WTC11 (cell line): ENCODE measurements at regions not wholly inside any gene's neighbourhood (a gene's known extent, or its start where the extent isn't known, plus 50 kb on each side); places are given as distances from the start of the nearest gene placed in this dataset.

ENCODE experiments used
- ATAC-seq: fragments of 200-7000 bp; cut with Tn5 transposase; 2 replicates; pipeline ENCODE4 v1.10.0; 2021; ENCODE audit warnings: mild to moderate bottlenecking, moderate library complexity
- CTCF ChIA-PET: fragments of 300-600 bp; sonication (Branson Sonifier 250); formaldehyde crosslinking; loops from one replicate; lab custom pipeline; 2021; ENCODE audit warnings: antibody characterized with exemption; lab: Charles Lee
- POLR2A ChIA-PET: fragments of 350-600 bp; sonication (Branson Sonifier 250); formaldehyde crosslinking; loops from one replicate; lab custom pipeline; 2021; ENCODE audit warnings: antibody characterized with exemption; lab: Charles Lee
- DNase-seq: peaks from one replicate; pipeline ENCODE4 v3.0.0; 2021; ENCODE audit warnings: low spot score
- H3K27ac Mint-ChIP-seq: 2 replicates; pipeline ENCODE4 v1.8.0; 2021; ENCODE audit warnings: mixed read lengths
- H3K27me3 Mint-ChIP-seq: 2 replicates; pipeline ENCODE4 v1.8.0; 2021; ENCODE audit warnings: low read depth, mild to moderate bottlenecking, moderate library complexity, mixed read lengths
- H3K36me3 Mint-ChIP-seq: 2 replicates; pipeline ENCODE4 v1.8.0; 2021; ENCODE audit warnings: mixed read lengths
- H3K4me1 Mint-ChIP-seq: 2 replicates; pipeline ENCODE4 v1.8.0; 2022; ENCODE audit warnings: mixed read lengths
- H3K4me3 Mint-ChIP-seq: 2 replicates; pipeline ENCODE4 v1.8.0; 2021; ENCODE audit warnings: mild to moderate bottlenecking, moderate library complexity, mixed read lengths
- H3K9me3 Mint-ChIP-seq: 2 replicates; pipeline ENCODE4 v1.8.0; 2021; ENCODE audit warnings: mixed read lengths
- CBFB ChIP-seq: sonication (generic); formaldehyde crosslinking; IDR thresholded peaks from 2 replicates; pipeline ENCODE4 v1.8.1; 2022; ENCODE audit warnings: mild to moderate bottlenecking, low read depth, missing genetic modification reagents
- ETV6 ChIP-seq: sonication (generic); formaldehyde crosslinking; IDR thresholded peaks from 2 replicates; pipeline ENCODE4 v1.8.1; 2022; ENCODE audit warnings: mild to moderate bottlenecking, missing genetic modification reagents
- FOXJ3 ChIP-seq: sonication (generic); formaldehyde crosslinking; IDR thresholded peaks from 2 replicates; pipeline ENCODE4 v1.9.0; 2021; ENCODE audit warnings: missing genetic modification reagents, mild to moderate bottlenecking, borderline replicate concordance
- FOXK1 ChIP-seq: sonication (generic); formaldehyde crosslinking; IDR thresholded peaks from 2 replicates; pipeline ENCODE4 v1.8.0; 2022; ENCODE audit warnings: mild to moderate bottlenecking, moderate library complexity, missing genetic modification reagents
- GABPB1 ChIP-seq: sonication (generic); formaldehyde crosslinking; IDR thresholded peaks from 2 replicates; pipeline ENCODE4 v1.8.1; 2023; ENCODE audit warnings: mild to moderate bottlenecking, missing genetic modification reagents
- JAZF1 ChIP-seq: fragments of 250-450 bp; sonication (Bioruptor Pico); IDR thresholded peaks from 2 replicates; pipeline ENCODE4 v1.9.0; 2021; ENCODE audit warnings: moderate library complexity, mild to moderate bottlenecking, inconsistent platforms
- MXD4 ChIP-seq: fragments of 250-450 bp; sonication (Bioruptor Pico); IDR thresholded peaks from 2 replicates; pipeline ENCODE4 v1.8.0; 2021; ENCODE audit warnings: mild to moderate bottlenecking, moderate library complexity, borderline replicate concordance
- SMAD4 ChIP-seq: sonication (generic); formaldehyde crosslinking; IDR thresholded peaks from 2 replicates; pipeline ENCODE4 v1.8.0; 2022; ENCODE audit warnings: mild to moderate bottlenecking, missing genetic modification reagents
- TCF7 ChIP-seq: sonication (generic); formaldehyde crosslinking; IDR thresholded peaks from 2 replicates; pipeline ENCODE4 v1.8.0; 2022; ENCODE audit warnings: mild to moderate bottlenecking, low read depth, missing genetic modification reagents, moderate library complexity
- TEAD4 ChIP-seq: sonication (generic); formaldehyde crosslinking; IDR thresholded peaks from 2 replicates; pipeline ENCODE4 v1.8.0; 2022; ENCODE audit warnings: mild to moderate bottlenecking, missing genetic modification reagents
- ZNF396 ChIP-seq: fragments of 250-450 bp; sonication (Bioruptor Pico); IDR thresholded peaks from 2 replicates; pipeline ENCODE4 v1.8.0; 2021; ENCODE audit warnings: mild to moderate bottlenecking, moderate library complexity, borderline replicate concordance
- TF ChIP-seq, protein P1 (sequence below): fragments of 250-450 bp; sonication (Bioruptor Pico); IDR thresholded peaks from 2 replicates; pipeline ENCODE4 v1.8.0; 2021; ENCODE audit warnings: mild to moderate bottlenecking
- TF ChIP-seq, protein P2 (sequence below): sonication (generic); formaldehyde crosslinking; IDR thresholded peaks from 2 replicates; pipeline ENCODE4 v1.8.0; 2023; ENCODE audit warnings: missing genetic modification reagents, mild to moderate bottlenecking, borderline replicate concordance
- TF ChIP-seq, protein P3 (sequence below): sonication (generic); formaldehyde crosslinking; IDR thresholded peaks from 2 replicates; pipeline ENCODE4 v1.8.1; 2023; ENCODE audit warnings: mild to moderate bottlenecking, missing genetic modification reagents, borderline replicate concordance
- TF ChIP-seq, protein P4 (sequence below): sonication (generic); formaldehyde crosslinking; IDR thresholded peaks from 2 replicates; pipeline ENCODE4 v1.8.1; 2022; ENCODE audit warnings: low read depth, missing genetic modification reagents, borderline replicate concordance
- TF ChIP-seq, protein P5 (sequence below): sonication (generic); formaldehyde crosslinking; IDR thresholded peaks from 2 replicates; pipeline ENCODE4 v1.8.0; 2023; ENCODE audit warnings: missing genetic modification reagents
- TF ChIP-seq, protein P6 (sequence below): fragments of 250-450 bp; sonication (Bioruptor Pico); IDR thresholded peaks from 2 replicates; pipeline ENCODE4 v1.9.0; 2021; ENCODE audit warnings: mild to moderate bottlenecking, borderline replicate concordance

DNA sequence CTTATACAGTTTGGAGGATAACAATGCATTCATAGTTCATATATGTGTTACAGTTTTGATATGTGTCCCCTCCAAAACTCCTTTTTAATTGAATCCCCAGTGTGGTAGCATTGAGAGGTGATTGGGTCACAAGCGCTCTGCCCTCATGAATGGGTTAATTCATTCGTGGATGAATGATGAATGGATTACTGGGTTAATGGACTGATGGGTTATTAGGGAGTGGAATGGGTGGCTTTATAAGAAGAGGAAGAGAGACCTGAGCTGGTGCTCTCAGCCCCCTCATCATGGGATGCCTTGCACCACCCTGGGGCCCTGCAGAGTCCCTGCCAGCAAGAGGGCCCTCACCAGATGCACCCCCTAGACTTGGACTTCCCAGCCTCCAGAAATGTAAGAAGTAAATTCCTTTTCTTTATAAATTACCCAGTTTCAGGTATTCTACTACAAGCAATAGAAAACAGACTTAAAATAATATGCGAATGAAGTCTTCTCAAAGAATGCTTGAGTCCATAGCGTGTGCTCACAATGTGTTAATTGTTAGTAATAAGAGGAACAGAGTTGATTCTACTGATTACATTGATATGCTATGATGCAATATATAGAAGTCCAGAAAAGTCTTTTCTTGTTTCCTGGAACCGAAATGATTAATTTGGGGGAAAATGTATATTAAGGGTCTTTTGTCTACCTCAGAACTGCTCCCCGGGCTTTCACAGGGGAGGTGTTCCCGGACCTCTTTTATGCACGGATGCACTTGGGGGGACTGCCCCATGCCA lies 190.2 kb downstream of the ERCC6L2 start:
- CTCF ChIA-PET = interaction anchor here (1.2 kb wide), 1 partner anchor 152 kb away, joined by 3 read pairs; no protein-coding TSS in a partner anchor
- Mint-ChIP-seq H3K4me3 (no peak overlapping the region), H3K4me1 (peaks cover 3% of the 10 kb centered on the region; the same call in 1 of the 2 replicates), H3K27me3 (no peaks in the 10 kb centered on the region), H3K36me3 (no peaks in the 10 kb centered on the region), H3K27ac (no peak overlapping the region), H3K9me3 (no peaks in the 10 kb centered on the region)
- TF ChIP-seq ZNF396 (no peak), CBFB (CRISPR knock-in tag) (no peak), GABPB1 (CRISPR knock-in tag) (no peak), SMAD4 (CRISPR knock-in tag) (no peak), ETV6 (no peak), MXD4 (CRISPR knock-in tag) (no peak), TEAD4 (CRISPR knock-in tag) (no peak)
- TF ChIP-seq, protein P1, sequence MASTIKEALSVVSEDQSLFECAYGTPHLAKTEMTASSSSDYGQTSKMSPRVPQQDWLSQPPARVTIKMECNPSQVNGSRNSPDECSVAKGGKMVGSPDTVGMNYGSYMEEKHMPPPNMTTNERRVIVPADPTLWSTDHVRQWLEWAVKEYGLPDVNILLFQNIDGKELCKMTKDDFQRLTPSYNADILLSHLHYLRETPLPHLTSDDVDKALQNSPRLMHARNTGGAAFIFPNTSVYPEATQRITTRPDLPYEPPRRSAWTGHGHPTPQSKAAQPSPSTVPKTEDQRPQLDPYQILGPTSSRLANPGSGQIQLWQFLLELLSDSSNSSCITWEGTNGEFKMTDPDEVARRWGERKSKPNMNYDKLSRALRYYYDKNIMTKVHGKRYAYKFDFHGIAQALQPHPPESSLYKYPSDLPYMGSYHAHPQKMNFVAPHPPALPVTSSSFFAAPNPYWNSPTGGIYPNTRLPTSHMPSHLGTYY (CRISPR knock-in tag) = no peak
- POLR2A ChIA-PET = no interaction called here
- no peak for DNase-seq
- no peak for ATAC-seq

DNA sequence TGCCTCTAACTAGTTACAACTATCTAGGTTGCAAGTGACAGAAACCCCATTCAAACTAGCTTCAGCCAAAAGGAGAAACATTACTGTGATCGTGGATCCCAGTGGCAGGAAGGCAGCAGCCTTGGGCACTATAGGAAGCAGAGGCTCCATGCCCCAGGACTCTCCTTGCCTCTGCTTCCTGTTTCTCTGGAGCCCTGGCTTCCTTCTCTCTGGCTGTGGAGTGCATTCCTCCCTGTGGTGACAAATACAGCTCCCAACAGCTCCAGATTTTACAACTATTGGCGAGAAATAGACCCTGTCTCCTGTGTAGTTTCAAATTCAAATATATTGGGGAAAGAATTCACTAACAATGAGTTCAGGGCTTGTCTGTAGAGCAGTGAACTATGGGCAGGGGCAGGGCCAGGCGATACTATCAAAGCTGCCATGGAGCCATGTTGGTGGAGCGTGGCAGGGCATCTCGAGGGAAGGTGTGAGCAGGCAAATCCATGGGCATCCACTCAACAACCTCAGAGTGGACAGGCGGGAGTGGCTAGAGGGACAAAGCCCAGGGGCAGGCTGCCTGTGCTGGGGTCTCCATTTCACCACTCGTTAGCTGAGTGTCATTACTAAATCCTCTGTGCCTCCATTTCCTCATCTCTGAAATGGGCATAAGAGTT lies 189.5 kb downstream of the ERCC6L2 start:
- DNase-seq (no peak), ATAC-seq (no peak)
- H3K27ac Mint-ChIP-seq = no peak overlapping the region
- H3K27me3 Mint-ChIP-seq = no peaks in the 10 kb centered on the region
- H3K4me3 Mint-ChIP-seq = no peak overlapping the region
- CTCF ChIA-PET = interaction anchor here (0.6 to 1.2 kb wide), 2 partner anchors 153 to 255 kb away, joined by 3 read pairs; no protein-coding TSS in a partner anchor
- POLR2A ChIA-PET = no interaction called here
- H3K4me1 Mint-ChIP-seq = peaks cover 3% of the 10 kb centered on the region; the same call in 1 of the 2 replicates
- no peaks in the 10 kb centered on the region for H3K9me3 Mint-ChIP-seq
- no peaks in the 10 kb centered on the region for H3K36me3 Mint-ChIP-seq
- TF ChIP-seq FOXK1 (CRISPR knock-in tag) (no peak), FOXJ3 (CRISPR knock-in tag) (no peak), JAZF1 (CRISPR knock-in tag) (no peak), TCF7 (CRISPR knock-in tag) (no peak)
- TF ChIP-seq, protein P2, sequence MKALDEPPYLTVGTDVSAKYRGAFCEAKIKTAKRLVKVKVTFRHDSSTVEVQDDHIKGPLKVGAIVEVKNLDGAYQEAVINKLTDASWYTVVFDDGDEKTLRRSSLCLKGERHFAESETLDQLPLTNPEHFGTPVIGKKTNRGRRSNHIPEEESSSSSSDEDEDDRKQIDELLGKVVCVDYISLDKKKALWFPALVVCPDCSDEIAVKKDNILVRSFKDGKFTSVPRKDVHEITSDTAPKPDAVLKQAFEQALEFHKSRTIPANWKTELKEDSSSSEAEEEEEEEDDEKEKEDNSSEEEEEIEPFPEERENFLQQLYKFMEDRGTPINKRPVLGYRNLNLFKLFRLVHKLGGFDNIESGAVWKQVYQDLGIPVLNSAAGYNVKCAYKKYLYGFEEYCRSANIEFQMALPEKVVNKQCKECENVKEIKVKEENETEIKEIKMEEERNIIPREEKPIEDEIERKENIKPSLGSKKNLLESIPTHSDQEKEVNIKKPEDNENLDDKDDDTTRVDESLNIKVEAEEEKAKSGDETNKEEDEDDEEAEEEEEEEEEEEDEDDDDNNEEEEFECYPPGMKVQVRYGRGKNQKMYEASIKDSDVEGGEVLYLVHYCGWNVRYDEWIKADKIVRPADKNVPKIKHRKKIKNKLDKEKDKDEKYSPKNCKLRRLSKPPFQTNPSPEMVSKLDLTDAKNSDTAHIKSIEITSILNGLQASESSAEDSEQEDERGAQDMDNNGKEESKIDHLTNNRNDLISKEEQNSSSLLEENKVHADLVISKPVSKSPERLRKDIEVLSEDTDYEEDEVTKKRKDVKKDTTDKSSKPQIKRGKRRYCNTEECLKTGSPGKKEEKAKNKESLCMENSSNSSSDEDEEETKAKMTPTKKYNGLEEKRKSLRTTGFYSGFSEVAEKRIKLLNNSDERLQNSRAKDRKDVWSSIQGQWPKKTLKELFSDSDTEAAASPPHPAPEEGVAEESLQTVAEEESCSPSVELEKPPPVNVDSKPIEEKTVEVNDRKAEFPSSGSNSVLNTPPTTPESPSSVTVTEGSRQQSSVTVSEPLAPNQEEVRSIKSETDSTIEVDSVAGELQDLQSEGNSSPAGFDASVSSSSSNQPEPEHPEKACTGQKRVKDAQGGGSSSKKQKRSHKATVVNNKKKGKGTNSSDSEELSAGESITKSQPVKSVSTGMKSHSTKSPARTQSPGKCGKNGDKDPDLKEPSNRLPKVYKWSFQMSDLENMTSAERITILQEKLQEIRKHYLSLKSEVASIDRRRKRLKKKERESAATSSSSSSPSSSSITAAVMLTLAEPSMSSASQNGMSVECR (CRISPR knock-in tag) = no peak
- TF ChIP-seq, protein P3, sequence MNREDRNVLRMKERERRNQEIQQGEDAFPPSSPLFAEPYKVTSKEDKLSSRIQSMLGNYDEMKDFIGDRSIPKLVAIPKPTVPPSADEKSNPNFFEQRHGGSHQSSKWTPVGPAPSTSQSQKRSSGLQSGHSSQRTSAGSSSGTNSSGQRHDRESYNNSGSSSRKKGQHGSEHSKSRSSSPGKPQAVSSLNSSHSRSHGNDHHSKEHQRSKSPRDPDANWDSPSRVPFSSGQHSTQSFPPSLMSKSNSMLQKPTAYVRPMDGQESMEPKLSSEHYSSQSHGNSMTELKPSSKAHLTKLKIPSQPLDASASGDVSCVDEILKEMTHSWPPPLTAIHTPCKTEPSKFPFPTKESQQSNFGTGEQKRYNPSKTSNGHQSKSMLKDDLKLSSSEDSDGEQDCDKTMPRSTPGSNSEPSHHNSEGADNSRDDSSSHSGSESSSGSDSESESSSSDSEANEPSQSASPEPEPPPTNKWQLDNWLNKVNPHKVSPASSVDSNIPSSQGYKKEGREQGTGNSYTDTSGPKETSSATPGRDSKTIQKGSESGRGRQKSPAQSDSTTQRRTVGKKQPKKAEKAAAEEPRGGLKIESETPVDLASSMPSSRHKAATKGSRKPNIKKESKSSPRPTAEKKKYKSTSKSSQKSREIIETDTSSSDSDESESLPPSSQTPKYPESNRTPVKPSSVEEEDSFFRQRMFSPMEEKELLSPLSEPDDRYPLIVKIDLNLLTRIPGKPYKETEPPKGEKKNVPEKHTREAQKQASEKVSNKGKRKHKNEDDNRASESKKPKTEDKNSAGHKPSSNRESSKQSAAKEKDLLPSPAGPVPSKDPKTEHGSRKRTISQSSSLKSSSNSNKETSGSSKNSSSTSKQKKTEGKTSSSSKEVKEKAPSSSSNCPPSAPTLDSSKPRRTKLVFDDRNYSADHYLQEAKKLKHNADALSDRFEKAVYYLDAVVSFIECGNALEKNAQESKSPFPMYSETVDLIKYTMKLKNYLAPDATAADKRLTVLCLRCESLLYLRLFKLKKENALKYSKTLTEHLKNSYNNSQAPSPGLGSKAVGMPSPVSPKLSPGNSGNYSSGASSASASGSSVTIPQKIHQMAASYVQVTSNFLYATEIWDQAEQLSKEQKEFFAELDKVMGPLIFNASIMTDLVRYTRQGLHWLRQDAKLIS = no peak
- TF ChIP-seq, protein P4, sequence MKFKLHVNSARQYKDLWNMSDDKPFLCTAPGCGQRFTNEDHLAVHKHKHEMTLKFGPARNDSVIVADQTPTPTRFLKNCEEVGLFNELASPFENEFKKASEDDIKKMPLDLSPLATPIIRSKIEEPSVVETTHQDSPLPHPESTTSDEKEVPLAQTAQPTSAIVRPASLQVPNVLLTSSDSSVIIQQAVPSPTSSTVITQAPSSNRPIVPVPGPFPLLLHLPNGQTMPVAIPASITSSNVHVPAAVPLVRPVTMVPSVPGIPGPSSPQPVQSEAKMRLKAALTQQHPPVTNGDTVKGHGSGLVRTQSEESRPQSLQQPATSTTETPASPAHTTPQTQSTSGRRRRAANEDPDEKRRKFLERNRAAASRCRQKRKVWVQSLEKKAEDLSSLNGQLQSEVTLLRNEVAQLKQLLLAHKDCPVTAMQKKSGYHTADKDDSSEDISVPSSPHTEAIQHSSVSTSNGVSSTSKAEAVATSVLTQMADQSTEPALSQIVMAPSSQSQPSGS = no peak
- TF ChIP-seq, protein P5, sequence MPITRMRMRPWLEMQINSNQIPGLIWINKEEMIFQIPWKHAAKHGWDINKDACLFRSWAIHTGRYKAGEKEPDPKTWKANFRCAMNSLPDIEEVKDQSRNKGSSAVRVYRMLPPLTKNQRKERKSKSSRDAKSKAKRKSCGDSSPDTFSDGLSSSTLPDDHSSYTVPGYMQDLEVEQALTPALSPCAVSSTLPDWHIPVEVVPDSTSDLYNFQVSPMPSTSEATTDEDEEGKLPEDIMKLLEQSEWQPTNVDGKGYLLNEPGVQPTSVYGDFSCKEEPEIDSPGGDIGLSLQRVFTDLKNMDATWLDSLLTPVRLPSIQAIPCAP (CRISPR knock-in tag) = no peak
- TF ChIP-seq, protein P6, sequence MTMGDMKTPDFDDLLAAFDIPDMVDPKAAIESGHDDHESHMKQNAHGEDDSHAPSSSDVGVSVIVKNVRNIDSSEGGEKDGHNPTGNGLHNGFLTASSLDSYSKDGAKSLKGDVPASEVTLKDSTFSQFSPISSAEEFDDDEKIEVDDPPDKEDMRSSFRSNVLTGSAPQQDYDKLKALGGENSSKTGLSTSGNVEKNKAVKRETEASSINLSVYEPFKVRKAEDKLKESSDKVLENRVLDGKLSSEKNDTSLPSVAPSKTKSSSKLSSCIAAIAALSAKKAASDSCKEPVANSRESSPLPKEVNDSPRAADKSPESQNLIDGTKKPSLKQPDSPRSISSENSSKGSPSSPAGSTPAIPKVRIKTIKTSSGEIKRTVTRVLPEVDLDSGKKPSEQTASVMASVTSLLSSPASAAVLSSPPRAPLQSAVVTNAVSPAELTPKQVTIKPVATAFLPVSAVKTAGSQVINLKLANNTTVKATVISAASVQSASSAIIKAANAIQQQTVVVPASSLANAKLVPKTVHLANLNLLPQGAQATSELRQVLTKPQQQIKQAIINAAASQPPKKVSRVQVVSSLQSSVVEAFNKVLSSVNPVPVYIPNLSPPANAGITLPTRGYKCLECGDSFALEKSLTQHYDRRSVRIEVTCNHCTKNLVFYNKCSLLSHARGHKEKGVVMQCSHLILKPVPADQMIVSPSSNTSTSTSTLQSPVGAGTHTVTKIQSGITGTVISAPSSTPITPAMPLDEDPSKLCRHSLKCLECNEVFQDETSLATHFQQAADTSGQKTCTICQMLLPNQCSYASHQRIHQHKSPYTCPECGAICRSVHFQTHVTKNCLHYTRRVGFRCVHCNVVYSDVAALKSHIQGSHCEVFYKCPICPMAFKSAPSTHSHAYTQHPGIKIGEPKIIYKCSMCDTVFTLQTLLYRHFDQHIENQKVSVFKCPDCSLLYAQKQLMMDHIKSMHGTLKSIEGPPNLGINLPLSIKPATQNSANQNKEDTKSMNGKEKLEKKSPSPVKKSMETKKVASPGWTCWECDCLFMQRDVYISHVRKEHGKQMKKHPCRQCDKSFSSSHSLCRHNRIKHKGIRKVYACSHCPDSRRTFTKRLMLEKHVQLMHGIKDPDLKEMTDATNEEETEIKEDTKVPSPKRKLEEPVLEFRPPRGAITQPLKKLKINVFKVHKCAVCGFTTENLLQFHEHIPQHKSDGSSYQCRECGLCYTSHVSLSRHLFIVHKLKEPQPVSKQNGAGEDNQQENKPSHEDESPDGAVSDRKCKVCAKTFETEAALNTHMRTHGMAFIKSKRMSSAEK (CRISPR knock-in tag) = no peak
